HCT116 (cell line): ENCODE measurements at regions not wholly inside any gene's neighbourhood (a gene's known extent, or its start where the extent isn't known, plus 50 kb on each side); places are given as distances from the start of the nearest gene placed in this dataset.

Experiments
- ATAC-seq: fragments of 200-7000 bp; cut with Tn5 transposase; 2 replicates; pipeline ENCODE4 v1.9.1; 2020; ENCODE audit warnings: mild to moderate bottlenecking, moderate library complexity
- BruUV-seq: library from RNA; stranded (reverse); fragments of 400-500 nt; replicated peaks from 2 replicates; lab custom pipeline; 2021; lab: Mats Ljungman, UMichigan
- CTCF ChIA-PET: fragments of 300-600 bp; sonication (Branson Sonifier 250); formaldehyde crosslinking; loops from one replicate; lab custom pipeline; 2021; ENCODE audit warnings: antibody characterized with exemption; lab: Charles Lee
- POLR2A ChIA-PET: fragments of 300-600, 350-600 bp; sonication (Branson Sonifier 250); formaldehyde crosslinking; loops from one replicate; lab custom pipeline; 2021; ENCODE audit warnings: antibody characterized with exemption; lab: Charles Lee
- RAD21 ChIA-PET, 2 experiments: fragments of 300-600 bp; sonication (Branson Sonifier 250); formaldehyde crosslinking; loops; one replicate each; lab custom pipeline; 2023; ENCODE audit warnings: low total read pairs in 2 of 2; ENCODE audit not compliant: uncharacterized antibody in 2 of 2, unreplicated experiment in 2 of 2, low non-redundant PET in 1 of 2; lab: Charles Lee
- DNase-seq: peaks from one replicate; pipeline ENCODE4 v3.0.0-alpha.2; 2010; ENCODE audit warnings: low read depth, low spot score
- H2AFZ ChIP-seq: fragments of 200-600 bp; shearing (Covaris generic), sonication (generic); 2 replicates; pipeline ENCODE4 v1.6.1; 2017; ENCODE audit warnings: low read depth, mixed run types, mixed read lengths, antibody characterized with exemption, low read length; ENCODE audit not compliant: poor library complexity, severe bottlenecking
- H3K27ac ChIP-seq: 2 replicates; pipeline ENCODE4 v1.5.1; 2012; ENCODE audit warnings: low read depth, low read length
- H3K27me3 ChIP-seq: fragments of 200-600 bp; sonication (generic); 2 replicates; pipeline ENCODE4 v1.6.1; 2016; ENCODE audit warnings: mixed run types, low read length, mixed read lengths; ENCODE audit not compliant: insufficient read depth
- H3K36me3 ChIP-seq, 2 experiments: fragments of 200-500 bp in 1 of 2; fragments of 200-600 bp in 1 of 2; sonication (Bioruptor generic) in 1 of 2; sonication (generic) in 1 of 2; 2 replicates each; pipeline versions ENCODE4 v1.5.1 to v1.6.1; 2014 to 2016; ENCODE audit warnings: low read length in 2 of 2, inconsistent platforms in 1 of 2, mixed read lengths in 1 of 2, mixed run types in 1 of 2; ENCODE audit not compliant: insufficient read depth in 2 of 2, control insufficient read depth in 1 of 2
- H3K4me1 ChIP-seq, 2 experiments: fragments of 200-600 bp in 1 of 2; sonication (generic) in 1 of 2; 2 replicates each; pipeline versions ENCODE4 v1.5.1 to v1.6.1; 2012 to 2017; ENCODE audit warnings: low read length in 2 of 2, inconsistent platforms in 1 of 2, mild to moderate bottlenecking in 1 of 2, mixed read lengths in 1 of 2, mixed run types in 1 of 2, moderate library complexity in 1 of 2; ENCODE audit not compliant: insufficient read depth in 2 of 2, control insufficient read depth in 1 of 2
- H3K4me2 ChIP-seq: fragments of 200-600 bp; sonication (generic); 2 replicates; pipeline ENCODE4 v1.6.1; 2017; ENCODE audit warnings: mixed run types, low read length, mixed read lengths
- H3K4me3 ChIP-seq, 2 experiments: fragments of 200-600 bp in 1 of 2; sonication (generic) in 1 of 2; replicated peaks in 1 of 2; 2 replicates each; pipeline ENCODE4 v1.5.1; 2011 to 2016; ENCODE audit warnings: low read length in 2 of 2, control low read depth in 1 of 2, low read depth in 1 of 2, mild to moderate bottlenecking in 1 of 2, mixed read lengths in 1 of 2, mixed run types in 1 of 2
- H3K79me2 ChIP-seq: fragments of 200-600 bp; sonication (generic); 2 replicates; pipeline ENCODE4 v1.6.1; 2017; ENCODE audit warnings: mild to moderate bottlenecking, mixed run types, low read length, moderate library complexity, mixed read lengths; ENCODE audit not compliant: insufficient read depth
- H3K9ac ChIP-seq: fragments of 200-600 bp; sonication (generic); 2 replicates; pipeline ENCODE4 v1.6.1; 2016; ENCODE audit warnings: low read length, mixed read lengths
- H3K9me2 ChIP-seq: fragments of 200-600 bp; sonication (generic), shearing (Covaris generic); 2 replicates; pipeline ENCODE4 v1.6.1; 2017; ENCODE audit warnings: mixed run types, mild to moderate bottlenecking, moderate library complexity; ENCODE audit not compliant: insufficient read depth
- H3K9me3 ChIP-seq, 2 experiments: fragments of 200-500 bp in 1 of 2; fragments of 200-600 bp in 1 of 2; sonication (Bioruptor generic) in 1 of 2; sonication (generic) in 1 of 2; 2 replicates each; pipeline ENCODE4 v1.6.1; 2014 to 2017; ENCODE audit warnings: low read length in 2 of 2, mixed read lengths in 2 of 2, inconsistent platforms in 1 of 2, low read depth in 1 of 2, mild to moderate bottlenecking in 1 of 2, mixed run types in 1 of 2, moderate library complexity in 1 of 2; ENCODE audit not compliant: control insufficient read depth in 1 of 2, insufficient read depth in 1 of 2
- H4K20me1 ChIP-seq: fragments of 200-600 bp; sonication (generic), shearing (Covaris generic); 2 replicates; pipeline ENCODE4 v1.6.1; 2017; ENCODE audit warnings: mixed run types, mild to moderate bottlenecking, moderate library complexity; ENCODE audit not compliant: insufficient read depth
- CBX3 ChIP-seq: IDR thresholded peaks from 2 replicates; pipeline ENCODE4 v1.6.1; 2012; ENCODE audit warnings: low read depth
- EGR1 ChIP-seq: IDR thresholded peaks from 2 replicates; pipeline ENCODE4 v1.6.1; 2012; ENCODE audit warnings: low read depth
- ELF1 ChIP-seq: IDR thresholded peaks from 2 replicates; pipeline ENCODE4 v1.6.1; 2012; ENCODE audit warnings: low read depth, borderline replicate concordance
- EZH2 ChIP-seq: fragments of 200-600 bp; sonication (generic); IDR thresholded peaks from 2 replicates; pipeline ENCODE4 v1.6.1; 2017; ENCODE audit warnings: antibody characterized with exemption, mixed run types
- FOSL1 ChIP-seq: IDR thresholded peaks from 2 replicates; pipeline ENCODE4 v1.6.1; 2012; ENCODE audit warnings: low read depth
- JUND ChIP-seq: IDR thresholded peaks from 2 replicates; pipeline ENCODE4 v1.6.1; 2012
- POLR2A ChIP-seq: IDR thresholded peaks from 2 replicates; pipeline ENCODE4 v1.7.0; 2011; ENCODE audit warnings: borderline replicate concordance; ENCODE audit not compliant: insufficient read depth, insufficient read length; ENCODE audit errors: extremely low read depth
- POLR2AphosphoS5 ChIP-seq: IDR thresholded peaks from 2 replicates; pipeline ENCODE4 v1.6.1; 2011; ENCODE audit warnings: mild to moderate bottlenecking, low read depth, low read length, moderate library complexity
- RAD21 ChIP-seq: IDR thresholded peaks from 2 replicates; pipeline ENCODE4 v1.6.1; 2012; ENCODE audit warnings: low read depth, mild to moderate bottlenecking
- SIN3A ChIP-seq: IDR thresholded peaks from 2 replicates; pipeline ENCODE4 v1.6.1; 2012; ENCODE audit warnings: low read depth
- SP1 ChIP-seq: IDR thresholded peaks from 2 replicates; pipeline ENCODE4 v1.6.1; 2012; ENCODE audit warnings: low read depth
- SRF ChIP-seq: IDR thresholded peaks from 2 replicates; pipeline ENCODE4 v1.6.1; 2012; ENCODE audit warnings: low read depth
- TCF7L2 ChIP-seq: IDR thresholded peaks from 2 replicates; pipeline ENCODE4 v1.7.0; 2011; ENCODE audit warnings: borderline replicate concordance, inconsistent platforms; ENCODE audit not compliant: insufficient read depth, insufficient read length; ENCODE audit errors: extremely low read depth
- YY1 ChIP-seq: IDR thresholded peaks from 2 replicates; pipeline ENCODE4 v1.6.1; 2011; ENCODE audit warnings: low read length, low read depth, moderate library complexity, mild to moderate bottlenecking; ENCODE audit not compliant: insufficient replicate concordance; ENCODE audit errors: extremely low read depth
- ZFX ChIP-seq: fragments of 450-650 bp; IDR thresholded peaks from 2 replicates; pipeline ENCODE4 v1.6.1; 2017
- ZNF274 ChIP-seq: fragments of 200-500 bp; sonication (Bioruptor generic); IDR thresholded peaks from 2 replicates; pipeline ENCODE4 v1.6.1; 2014; ENCODE audit warnings: mild to moderate bottlenecking, low read depth, low read length, inconsistent platforms
- intact Hi-C: fragments of 100-400 bp; cut with micrococcal nuclease; formaldehyde crosslinking; loops from 2 replicates; pipeline ENCODE4 v1.10.0; 2022
- TF ChIP-seq, protein P1 (sequence below): IDR thresholded peaks from 2 replicates; pipeline ENCODE4 v1.6.1; 2012
- TF ChIP-seq, protein P2 (sequence below): IDR thresholded peaks from 2 replicates; pipeline ENCODE4 v1.6.1; 2011; ENCODE audit warnings: mild to moderate bottlenecking, low read length, moderate library complexity; ENCODE audit not compliant: insufficient replicate concordance; ENCODE audit errors: extremely low read depth
- TF ChIP-seq, protein P3 (sequence below), 3 experiments: fragments of 200-600 bp in 1 of 3; sonication (generic) in 1 of 3; IDR thresholded peaks in 2 of 3; conservative IDR thresholded peaks in 1 of 3; 2 replicates each; pipeline ENCODE4 v1.5.1; 2012 to 2017; ENCODE audit warnings: low read depth in 2 of 3, low read length in 2 of 3, antibody characterized with exemption in 1 of 3, borderline replicate concordance in 1 of 3, control low read depth in 1 of 3, mild to moderate bottlenecking in 1 of 3, mixed read lengths in 1 of 3, mixed run types in 1 of 3, moderate library complexity in 1 of 3; ENCODE audit not compliant: insufficient read depth in 1 of 3

DNA sequence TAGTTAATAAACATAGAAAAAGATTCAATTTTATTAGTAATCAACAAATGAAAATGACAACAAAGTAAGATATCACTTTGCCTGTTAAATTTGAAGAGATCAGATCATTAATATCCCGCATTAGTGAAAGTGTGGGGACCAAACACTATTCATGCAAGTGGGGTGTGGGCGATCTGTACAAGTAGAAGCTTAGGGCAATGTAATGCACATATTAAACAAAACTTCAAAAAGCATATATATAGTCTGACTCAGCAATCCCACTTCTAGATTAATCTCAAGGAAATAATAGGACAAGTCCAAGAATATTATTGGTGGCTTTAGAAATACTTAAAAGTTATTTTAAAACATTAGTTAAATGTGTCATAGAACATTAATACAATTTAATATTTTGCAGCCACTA, 188.5 kb downstream of the LRRC70 start:
- Histone ChIP-seq H3K27me3 (no peaks in the 10 kb centered on the region), H3K4me2 (no peak overlapping the region), H3K9me2 (no peaks in the 10 kb centered on the region), H4K20me1 (no peaks in the 10 kb centered on the region), H3K9ac (no peak overlapping the region), H3K36me3 (no peaks in the 10 kb centered on the region), H3K9me3 (no peaks in the 10 kb centered on the region), H3K4me1 (no peaks in the 10 kb centered on the region), H3K27ac (no peak overlapping the region), H2AFZ (no peak overlapping the region), H3K79me2 (no peaks in the 10 kb centered on the region), H3K4me3 (no peak overlapping the region)
- ChIA-PET RAD21 (no interaction called here), POLR2A (no interaction called here), CTCF (no interaction called here)
- intact Hi-C loops: no loop called here
- no TSS peak for BruUV-seq
- DNase-seq (no peak), ATAC-seq (no peak)
- TF ChIP-seq, protein P1, sequence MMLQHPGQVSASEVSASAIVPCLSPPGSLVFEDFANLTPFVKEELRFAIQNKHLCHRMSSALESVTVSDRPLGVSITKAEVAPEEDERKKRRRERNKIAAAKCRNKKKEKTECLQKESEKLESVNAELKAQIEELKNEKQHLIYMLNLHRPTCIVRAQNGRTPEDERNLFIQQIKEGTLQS: no peak
- TF ChIP-seq, protein P2, sequence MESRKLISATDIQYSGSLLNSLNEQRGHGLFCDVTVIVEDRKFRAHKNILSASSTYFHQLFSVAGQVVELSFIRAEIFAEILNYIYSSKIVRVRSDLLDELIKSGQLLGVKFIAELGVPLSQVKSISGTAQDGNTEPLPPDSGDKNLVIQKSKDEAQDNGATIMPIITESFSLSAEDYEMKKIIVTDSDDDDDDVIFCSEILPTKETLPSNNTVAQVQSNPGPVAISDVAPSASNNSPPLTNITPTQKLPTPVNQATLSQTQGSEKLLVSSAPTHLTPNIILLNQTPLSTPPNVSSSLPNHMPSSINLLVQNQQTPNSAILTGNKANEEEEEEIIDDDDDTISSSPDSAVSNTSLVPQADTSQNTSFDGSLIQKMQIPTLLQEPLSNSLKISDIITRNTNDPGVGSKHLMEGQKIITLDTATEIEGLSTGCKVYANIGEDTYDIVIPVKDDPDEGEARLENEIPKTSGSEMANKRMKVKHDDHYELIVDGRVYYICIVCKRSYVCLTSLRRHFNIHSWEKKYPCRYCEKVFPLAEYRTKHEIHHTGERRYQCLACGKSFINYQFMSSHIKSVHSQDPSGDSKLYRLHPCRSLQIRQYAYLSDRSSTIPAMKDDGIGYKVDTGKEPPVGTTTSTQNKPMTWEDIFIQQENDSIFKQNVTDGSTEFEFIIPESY: no peak
- no peak for TF ChIP-seq CBX3
- TF ChIP-seq EGR1: no peak
- TF ChIP-seq ELF1: no peak
- no peak for TF ChIP-seq POLR2A
- TF ChIP-seq ZNF274: no peak
- TF ChIP-seq, protein P3, sequence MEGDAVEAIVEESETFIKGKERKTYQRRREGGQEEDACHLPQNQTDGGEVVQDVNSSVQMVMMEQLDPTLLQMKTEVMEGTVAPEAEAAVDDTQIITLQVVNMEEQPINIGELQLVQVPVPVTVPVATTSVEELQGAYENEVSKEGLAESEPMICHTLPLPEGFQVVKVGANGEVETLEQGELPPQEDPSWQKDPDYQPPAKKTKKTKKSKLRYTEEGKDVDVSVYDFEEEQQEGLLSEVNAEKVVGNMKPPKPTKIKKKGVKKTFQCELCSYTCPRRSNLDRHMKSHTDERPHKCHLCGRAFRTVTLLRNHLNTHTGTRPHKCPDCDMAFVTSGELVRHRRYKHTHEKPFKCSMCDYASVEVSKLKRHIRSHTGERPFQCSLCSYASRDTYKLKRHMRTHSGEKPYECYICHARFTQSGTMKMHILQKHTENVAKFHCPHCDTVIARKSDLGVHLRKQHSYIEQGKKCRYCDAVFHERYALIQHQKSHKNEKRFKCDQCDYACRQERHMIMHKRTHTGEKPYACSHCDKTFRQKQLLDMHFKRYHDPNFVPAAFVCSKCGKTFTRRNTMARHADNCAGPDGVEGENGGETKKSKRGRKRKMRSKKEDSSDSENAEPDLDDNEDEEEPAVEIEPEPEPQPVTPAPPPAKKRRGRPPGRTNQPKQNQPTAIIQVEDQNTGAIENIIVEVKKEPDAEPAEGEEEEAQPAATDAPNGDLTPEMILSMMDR (IDR thresholded peaks at IDR 0.05 in 2 of 3, conservative IDR thresholded peaks at IDR 0.05 in 1 of 3; ENCODE audit: borderline replicate concordance in 1 of 3, insufficient read depth in 1 of 3, low read depth in 2 of 3, low read length in 2 of 3): no peak
- TF ChIP-seq SP1: no peak
- no peak for TF ChIP-seq RAD21
- TF ChIP-seq JUND: no peak
- TF ChIP-seq YY1: no peak
- TF ChIP-seq SRF: no peak
- TF ChIP-seq POLR2AphosphoS5: no peak
- no peak for TF ChIP-seq SIN3A
- no peak for TF ChIP-seq ZFX
- TF ChIP-seq TCF7L2: no peak
- TF ChIP-seq EZH2: no peak
- TF ChIP-seq FOSL1: no peak
